LNCAP (cell line): ENCODE measurements at regions not wholly inside any gene's neighbourhood (a gene's known extent, or its start where the extent isn't known, plus 50 kb on each side); places are given as distances from the start of the nearest gene placed in this dataset.

Experiments
- TF ChIP-seq, protein P1 (sequence below): fragments of 450-650 bp; IDR thresholded peaks from 2 replicates; pipeline ENCODE4 v1.5.1; 2017; ENCODE audit warnings: mild to moderate bottlenecking

DNA sequence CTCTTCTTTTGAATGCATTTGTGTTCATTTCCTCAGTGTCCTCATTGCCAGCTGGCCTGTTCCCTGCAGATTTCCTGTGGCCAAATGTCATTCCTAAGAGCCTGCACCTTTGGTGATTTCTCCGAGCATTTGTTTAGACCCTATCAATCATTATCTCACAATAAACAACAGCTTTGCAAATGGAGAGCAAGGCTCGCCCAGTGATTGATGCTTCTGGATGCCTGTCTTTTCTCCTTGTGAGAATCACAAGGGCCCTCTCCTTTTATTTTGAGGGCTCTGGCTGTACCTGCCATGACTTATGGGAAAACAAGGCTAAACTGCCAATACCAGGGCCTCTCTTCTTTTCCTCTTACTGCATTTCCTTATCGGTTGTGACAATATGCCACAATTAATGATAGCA is 1454.4 kb upstream of the CELF4 start:
- TF ChIP-seq, protein P1, sequence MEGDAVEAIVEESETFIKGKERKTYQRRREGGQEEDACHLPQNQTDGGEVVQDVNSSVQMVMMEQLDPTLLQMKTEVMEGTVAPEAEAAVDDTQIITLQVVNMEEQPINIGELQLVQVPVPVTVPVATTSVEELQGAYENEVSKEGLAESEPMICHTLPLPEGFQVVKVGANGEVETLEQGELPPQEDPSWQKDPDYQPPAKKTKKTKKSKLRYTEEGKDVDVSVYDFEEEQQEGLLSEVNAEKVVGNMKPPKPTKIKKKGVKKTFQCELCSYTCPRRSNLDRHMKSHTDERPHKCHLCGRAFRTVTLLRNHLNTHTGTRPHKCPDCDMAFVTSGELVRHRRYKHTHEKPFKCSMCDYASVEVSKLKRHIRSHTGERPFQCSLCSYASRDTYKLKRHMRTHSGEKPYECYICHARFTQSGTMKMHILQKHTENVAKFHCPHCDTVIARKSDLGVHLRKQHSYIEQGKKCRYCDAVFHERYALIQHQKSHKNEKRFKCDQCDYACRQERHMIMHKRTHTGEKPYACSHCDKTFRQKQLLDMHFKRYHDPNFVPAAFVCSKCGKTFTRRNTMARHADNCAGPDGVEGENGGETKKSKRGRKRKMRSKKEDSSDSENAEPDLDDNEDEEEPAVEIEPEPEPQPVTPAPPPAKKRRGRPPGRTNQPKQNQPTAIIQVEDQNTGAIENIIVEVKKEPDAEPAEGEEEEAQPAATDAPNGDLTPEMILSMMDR, result no peak

- TF ChIP-seq, protein P1, result no peak
Measured at GRCh38 chr18:39007031-39007902, 1441.7 kb upstream of the CELF4 start.

DNA sequence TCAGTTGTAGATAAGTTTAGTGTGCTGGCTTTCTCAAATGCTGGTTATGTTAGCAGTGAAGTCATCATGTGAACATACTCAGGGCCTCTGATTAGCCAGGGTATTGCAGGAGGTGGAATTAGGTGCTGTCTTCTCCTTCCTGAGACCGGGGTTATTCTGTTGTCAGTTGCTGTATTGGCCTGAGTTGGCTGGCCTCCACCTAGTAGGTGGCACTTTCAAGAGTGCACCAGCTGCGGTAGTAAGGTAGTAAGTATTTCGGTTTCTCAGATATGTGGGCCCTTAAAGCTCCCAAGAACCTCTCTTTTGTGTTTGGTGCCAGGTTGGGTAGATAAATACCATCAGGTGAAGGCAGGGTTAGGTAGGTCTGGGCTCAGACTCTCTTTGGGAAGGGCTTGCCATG is 1430.5 kb upstream of the CELF4 start:
- TF ChIP-seq, protein P1, result no peak

- TF ChIP-seq, protein P1, result no peak
Measured at GRCh38 chr18:38993342-38993741, 1427.7 kb upstream of the CELF4 start.

DNA sequence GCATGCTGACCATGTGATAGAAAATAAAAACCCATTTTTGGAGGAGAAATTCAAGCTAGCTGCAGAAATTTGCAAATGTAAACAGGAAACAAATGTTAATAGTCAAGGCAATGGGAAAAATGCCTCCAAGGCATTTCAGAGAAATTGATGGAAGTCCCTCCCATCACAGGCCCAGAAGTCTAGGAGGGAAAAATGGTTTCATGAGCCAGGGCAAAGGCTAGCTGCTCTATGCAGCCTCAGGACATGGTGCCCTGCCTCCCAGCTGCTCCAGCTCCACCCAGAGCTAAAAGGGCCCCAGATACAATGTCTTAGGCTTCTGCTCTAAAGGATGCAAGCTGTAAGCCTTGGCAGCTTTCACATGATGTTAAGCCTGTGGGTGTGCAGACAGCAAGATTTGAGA is 1419.4 kb upstream of the CELF4 start:
- TF ChIP-seq, protein P1, result no peak

- TF ChIP-seq, protein P1, result no peak
Measured at GRCh38 chr18:38982072-38982471, 1416.5 kb upstream of the CELF4 start.

GRCh38 chr18:38981389-38981788 is 1415.8 kb upstream of the CELF4 start:
- TF ChIP-seq, protein P1, result no peak
